GM12878 (cell line): ENCODE measurements at regions not wholly inside any gene's neighbourhood (a gene's known extent, or its start where the extent isn't known, plus 50 kb on each side); places are given as distances from the start of the nearest gene placed in this dataset.

ENCODE experiments used
- ATAC-seq: fragments of 200-7000 bp; cut with Tn5 transposase; 3 replicates; pipeline ENCODE4 v1.9.1; 2020; ENCODE audit warnings: mild to moderate bottlenecking, moderate library complexity
- BruUV-seq: library from RNA; stranded (reverse); fragments of 400-500 nt; replicated peaks from 2 replicates; lab custom pipeline; 2021; lab: Mats Ljungman, UMichigan
- CTCF ChIA-PET: fragments of 300-600 bp; sonication (Branson Sonifier 250); formaldehyde crosslinking; extraction: SDS; loops from one replicate; lab custom pipeline; 2021; ENCODE audit warnings: inconsistent platforms; lab: Yijun Ruan, JAX
- POLR2A ChIA-PET: fragments of 350-600 bp; formaldehyde crosslinking; extraction: SDS; loops from one replicate; lab custom pipeline; 2021; ENCODE audit warnings: inconsistent platforms; lab: Charles Lee
- RAD21 ChIA-PET: fragments of 300-600 bp; sonication (Branson Sonifier 250); formaldehyde crosslinking; loops from one replicate; lab custom pipeline; 2023; ENCODE audit warnings: antibody characterized with exemption; ENCODE audit not compliant: unreplicated experiment; lab: Charles Lee
- SMC1A ChIA-PET: fragments of 300-600 bp; sonication (Branson Sonifier 250); formaldehyde crosslinking; loops from one replicate; lab custom pipeline; 2023; ENCODE audit not compliant: unreplicated experiment, uncharacterized antibody; lab: Charles Lee
- DNase-seq: peaks from one replicate; pipeline ENCODE4 v3.0.0-alpha.2; 2011; ENCODE audit warnings: low read depth, low spot score
- FAIRE-seq: peaks from 3 replicates; lab custom pipeline; 2011; peaks lifted over from hg19 to GRCh38; lab: Jason Lieb, UNC
- H2AFZ ChIP-seq: 2 replicates; pipeline ENCODE4 v1.6.0; 2011; ENCODE audit warnings: low read depth, low read length, control low read depth; ENCODE audit not compliant: control insufficient read depth
- H3K27ac ChIP-seq: 2 replicates; pipeline ENCODE4 v1.5.1; 2011; ENCODE audit warnings: control low read depth; ENCODE audit not compliant: control insufficient read depth, insufficient read depth
- H3K27me3 ChIP-seq, 2 experiments: replicated peaks in 1 of 2; 2 replicates each; pipeline versions ENCODE4 v1.6.0 to v1.6.1; 2011; ENCODE audit warnings: low read length in 1 of 2; ENCODE audit not compliant: control insufficient read depth in 2 of 2, insufficient read depth in 2 of 2
- H3K36me3 ChIP-seq, 2 experiments: 2 replicates each; pipeline ENCODE4 v1.5.1; 2011; ENCODE audit warnings: low read length in 1 of 2; ENCODE audit not compliant: control insufficient read depth in 2 of 2, insufficient read depth in 2 of 2
- H3K4me1 ChIP-seq: 2 replicates; pipeline ENCODE4 v1.6.1; 2011; ENCODE audit warnings: mild to moderate bottlenecking, low read length, moderate library complexity, mixed read lengths; ENCODE audit not compliant: control insufficient read depth, insufficient read depth
- H3K4me2 ChIP-seq: 2 replicates; pipeline ENCODE4 v1.6.0; 2011; ENCODE audit warnings: control low read depth; ENCODE audit not compliant: control insufficient read depth, insufficient read depth
- H3K4me3 ChIP-seq: fragments of 200-600 bp; sonication (generic); 2 replicates; pipeline ENCODE4 v1.5.1; 2016
- H3K79me2 ChIP-seq: 2 replicates; pipeline ENCODE4 v1.6.0; 2011; ENCODE audit warnings: low read length; ENCODE audit not compliant: control insufficient read depth, insufficient read depth
- H3K9ac ChIP-seq: 2 replicates; pipeline ENCODE4 v1.8.0; 2011; ENCODE audit warnings: low read length, control low read depth, mixed read lengths; ENCODE audit not compliant: control insufficient read depth, insufficient read depth
- H3K9me3 ChIP-seq: replicated peaks from 3 replicates; pipeline ENCODE4 v1.5.1; 2011; ENCODE audit warnings: mild to moderate bottlenecking, low read length; ENCODE audit not compliant: control insufficient read depth, insufficient read depth
- H4K20me1 ChIP-seq: 2 replicates; pipeline ENCODE4 v1.6.0; 2011; ENCODE audit not compliant: control insufficient read depth, insufficient read depth
- CHD4 ChIP-seq: fragments of 200-600 bp; sonication (generic); IDR thresholded peaks from 2 replicates; pipeline ENCODE4 v1.6.1; 2016; ENCODE audit warnings: mild to moderate bottlenecking
- ETV6 ChIP-seq, 2 experiments: fragments of 450-650 bp in 1 of 2; IDR thresholded peaks in 1 of 2; conservative IDR thresholded peaks in 1 of 2; 2 replicates each; pipeline ENCODE4 v1.6.1; 2014; ENCODE audit warnings: antibody characterized with exemption in 1 of 2, borderline replicate concordance in 1 of 2, low read depth in 1 of 2, mild to moderate bottlenecking in 1 of 2, moderate library complexity in 1 of 2
- FOXK2 ChIP-seq: fragments of 450-650 bp; IDR thresholded peaks from 2 replicates; pipeline ENCODE4 v1.6.1; 2017; ENCODE audit warnings: mild to moderate bottlenecking, moderate library complexity
- HCFC1 ChIP-seq: fragments of 150-350 bp; IDR thresholded peaks from 2 replicates; pipeline ENCODE4 v1.6.1; 2014; ENCODE audit warnings: low read length
- JUNB ChIP-seq: IDR thresholded peaks from 2 replicates; pipeline ENCODE4 v1.6.1; 2016; ENCODE audit warnings: antibody characterized with exemption, mild to moderate bottlenecking
- MEF2A ChIP-seq: IDR thresholded peaks from 2 replicates; pipeline ENCODE4 v1.6.1; 2011; ENCODE audit warnings: low read depth, mild to moderate bottlenecking, low read length, moderate library complexity; ENCODE audit not compliant: insufficient read depth
- SMAD1 ChIP-seq: fragments of 450-650 bp; IDR thresholded peaks from 2 replicates; pipeline ENCODE4 v1.6.1; 2018; ENCODE audit warnings: mild to moderate bottlenecking, low read depth; ENCODE audit not compliant: partially characterized antibody
- SMARCA5 ChIP-seq: fragments of 450-650 bp; IDR thresholded peaks from 2 replicates; pipeline ENCODE4 v1.6.1; 2017; ENCODE audit warnings: mild to moderate bottlenecking
- SREBF1 ChIP-seq: IDR thresholded peaks from 2 replicates; pipeline ENCODE4 v1.6.1; 2012; ENCODE audit warnings: mild to moderate bottlenecking, low read length
- SREBF2 ChIP-seq: IDR thresholded peaks from 2 replicates; pipeline ENCODE4 v1.6.1; 2012; ENCODE audit warnings: mild to moderate bottlenecking, low read length
- SRF ChIP-seq, 2 experiments: IDR thresholded peaks; 2 replicates each; pipeline ENCODE4 v1.6.1; 2011; ENCODE audit warnings: low read depth in 2 of 2, low read length in 2 of 2, mild to moderate bottlenecking in 1 of 2, moderate library complexity in 1 of 2
- STAT3 ChIP-seq: IDR thresholded peaks from 2 replicates; pipeline ENCODE4 v1.6.1; 2011; ENCODE audit warnings: low read depth, low read length, improper control_type of control experiment
- TAF1 ChIP-seq: IDR thresholded peaks from 2 replicates; pipeline ENCODE4 v1.6.1; 2011; ENCODE audit warnings: mild to moderate bottlenecking, low read depth, low read length, borderline replicate concordance
- ZBED1 ChIP-seq: IDR thresholded peaks from 2 replicates; pipeline ENCODE4 v1.6.1; 2016; ENCODE audit warnings: borderline replicate concordance
- ZNF24 ChIP-seq: fragments of 450-650 bp; IDR thresholded peaks from 2 replicates; pipeline ENCODE4 v1.6.1; 2017; ENCODE audit warnings: antibody characterized with exemption, mild to moderate bottlenecking
- ZNF622 ChIP-seq: fragments of 450-650 bp; IDR thresholded peaks from 2 replicates; pipeline ENCODE4 v1.6.1; 2017; ENCODE audit warnings: mild to moderate bottlenecking, inconsistent platforms
- ZZZ3 ChIP-seq: IDR thresholded peaks from 2 replicates; pipeline ENCODE4 v1.6.1; 2011; ENCODE audit warnings: low read depth; ENCODE audit not compliant: control insufficient read depth, insufficient read length
- WGBS: methylation state at CpG from one replicate; pipeline ENCODE4 v1.1.6; 2016; ENCODE audit warnings: low lambda C conversion rate; ENCODE audit not compliant: insufficient replicate concordance, insufficient coverage; ENCODE audit errors: missing lambda C conversion rate; 5-methylcytosine and 5-hydroxymethylcytosine counted together
- in situ Hi-C: fragments of 300-500 bp; cut with MboI; formaldehyde crosslinking; loops from 9 replicates; pipeline ENCODE4 v1.14.3; 2018; ENCODE audit warnings: mixed read lengths
- intact Hi-C: fragments of 100-400 bp; cut with micrococcal nuclease; formaldehyde crosslinking; loops from one replicate; pipeline ENCODE4 v1.14.2; 2022; ENCODE audit not compliant: unreplicated experiment
- TF ChIP-seq, protein P1 (sequence below): fragments of 450-650 bp; IDR thresholded peaks from 2 replicates; pipeline ENCODE4 v1.6.1; 2017; ENCODE audit warnings: low read depth, mild to moderate bottlenecking, moderate library complexity
- TF ChIP-seq, protein P2 (sequence below), 3 experiments: IDR thresholded peaks in 2 of 3; conservative IDR thresholded peaks in 1 of 3; 2 replicates each; pipeline ENCODE4 v1.5.1; 2011; ENCODE audit warnings: low read depth in 3 of 3, low read length in 3 of 3, mild to moderate bottlenecking in 3 of 3, control low read depth in 2 of 3, moderate library complexity in 2 of 3, inconsistent platforms in 1 of 3, mixed read lengths in 1 of 3; ENCODE audit not compliant: control insufficient read depth in 2 of 3, insufficient read depth in 1 of 3; ENCODE audit errors: extremely low read depth in 1 of 3

DNA sequence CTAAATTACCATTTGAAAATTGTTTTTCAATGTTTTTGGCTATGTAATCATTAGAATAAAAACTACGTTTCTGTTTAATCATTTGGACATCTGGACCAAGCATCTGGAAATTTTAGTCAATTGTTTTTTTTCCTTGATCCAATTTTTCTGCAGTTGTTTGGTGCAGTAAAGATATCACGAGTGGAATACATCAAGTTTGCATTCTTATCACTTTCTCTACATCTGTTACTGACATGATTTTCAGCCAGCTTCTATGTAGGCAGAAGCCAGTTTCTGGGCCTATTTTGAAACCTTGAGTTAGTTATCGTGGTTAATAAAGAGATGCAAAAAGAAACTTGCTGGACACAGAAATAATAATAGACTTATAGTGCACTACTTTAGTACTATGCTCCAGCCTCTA, 277.9 kb upstream of the ADAMTS5 start (continued):
- TF ChIP-seq, protein P1, sequence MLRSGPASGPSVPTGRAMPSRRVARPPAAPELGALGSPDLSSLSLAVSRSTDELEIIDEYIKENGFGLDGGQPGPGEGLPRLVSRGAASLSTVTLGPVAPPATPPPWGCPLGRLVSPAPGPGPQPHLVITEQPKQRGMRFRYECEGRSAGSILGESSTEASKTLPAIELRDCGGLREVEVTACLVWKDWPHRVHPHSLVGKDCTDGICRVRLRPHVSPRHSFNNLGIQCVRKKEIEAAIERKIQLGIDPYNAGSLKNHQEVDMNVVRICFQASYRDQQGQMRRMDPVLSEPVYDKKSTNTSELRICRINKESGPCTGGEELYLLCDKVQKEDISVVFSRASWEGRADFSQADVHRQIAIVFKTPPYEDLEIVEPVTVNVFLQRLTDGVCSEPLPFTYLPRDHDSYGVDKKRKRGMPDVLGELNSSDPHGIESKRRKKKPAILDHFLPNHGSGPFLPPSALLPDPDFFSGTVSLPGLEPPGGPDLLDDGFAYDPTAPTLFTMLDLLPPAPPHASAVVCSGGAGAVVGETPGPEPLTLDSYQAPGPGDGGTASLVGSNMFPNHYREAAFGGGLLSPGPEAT = no peak
- TF ChIP-seq ETV6 (conservative IDR thresholded peaks at IDR 0.05 in 1 of 2, IDR thresholded peaks at IDR 0.05 in 1 of 2; ENCODE audit: borderline replicate concordance in 1 of 2, low read depth in 1 of 2) = no peak

DNA sequence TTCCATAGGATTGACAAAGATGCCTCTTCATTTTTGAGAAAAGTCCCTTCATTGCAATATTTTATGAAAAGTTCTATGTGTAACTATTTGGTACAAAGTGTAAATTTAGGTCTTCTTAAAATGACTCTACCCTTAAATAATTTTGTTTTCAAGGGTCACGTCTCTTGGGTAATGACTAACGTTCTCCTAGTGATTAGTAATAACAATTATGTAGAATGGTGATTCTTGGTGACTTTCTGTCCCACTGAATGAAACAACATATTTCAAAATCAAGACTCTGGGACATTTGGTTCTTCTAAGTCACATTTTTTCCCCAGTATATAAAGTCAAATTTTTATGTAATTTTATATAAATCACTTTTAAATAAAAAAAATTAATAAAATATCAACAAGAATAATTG, 277.5 kb upstream of the ADAMTS5 start:
- ChIA-PET RAD21 (no interaction called here), POLR2A (no interaction called here), CTCF (no interaction called here), SMC1A (no interaction called here)
- ATAC-seq (no peak), DNase-seq (no peak), FAIRE-seq (no peak)
- H3K36me3 ChIP-seq = no peaks in the 10 kb centered on the region
- no peak overlapping the region for H3K27ac ChIP-seq
- no peaks in the 10 kb centered on the region for H3K27me3 ChIP-seq
- in situ Hi-C loops = no loop called here
- TF ChIP-seq ZNF622 = no peak
- no peak for TF ChIP-seq CHD4
- no peak for TF ChIP-seq ZZZ3
- no peak for TF ChIP-seq FOXK2
- no peak for TF ChIP-seq ZNF24
- no peak for TF ChIP-seq SMARCA5
- TF ChIP-seq SRF (IDR thresholded peaks at IDR 0.05; ENCODE audit: low read depth in 2 of 2, low read length in 2 of 2) = no peak
- TF ChIP-seq JUNB = no peak
- no peak for TF ChIP-seq SREBF2
- TF ChIP-seq, protein P2, sequence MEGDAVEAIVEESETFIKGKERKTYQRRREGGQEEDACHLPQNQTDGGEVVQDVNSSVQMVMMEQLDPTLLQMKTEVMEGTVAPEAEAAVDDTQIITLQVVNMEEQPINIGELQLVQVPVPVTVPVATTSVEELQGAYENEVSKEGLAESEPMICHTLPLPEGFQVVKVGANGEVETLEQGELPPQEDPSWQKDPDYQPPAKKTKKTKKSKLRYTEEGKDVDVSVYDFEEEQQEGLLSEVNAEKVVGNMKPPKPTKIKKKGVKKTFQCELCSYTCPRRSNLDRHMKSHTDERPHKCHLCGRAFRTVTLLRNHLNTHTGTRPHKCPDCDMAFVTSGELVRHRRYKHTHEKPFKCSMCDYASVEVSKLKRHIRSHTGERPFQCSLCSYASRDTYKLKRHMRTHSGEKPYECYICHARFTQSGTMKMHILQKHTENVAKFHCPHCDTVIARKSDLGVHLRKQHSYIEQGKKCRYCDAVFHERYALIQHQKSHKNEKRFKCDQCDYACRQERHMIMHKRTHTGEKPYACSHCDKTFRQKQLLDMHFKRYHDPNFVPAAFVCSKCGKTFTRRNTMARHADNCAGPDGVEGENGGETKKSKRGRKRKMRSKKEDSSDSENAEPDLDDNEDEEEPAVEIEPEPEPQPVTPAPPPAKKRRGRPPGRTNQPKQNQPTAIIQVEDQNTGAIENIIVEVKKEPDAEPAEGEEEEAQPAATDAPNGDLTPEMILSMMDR (IDR thresholded peaks at IDR 0.05 in 2 of 3, conservative IDR thresholded peaks at IDR 0.05 in 1 of 3; ENCODE audit: control insufficient read depth in 2 of 3, extremely low read depth in 1 of 3, insufficient read depth in 1 of 3, low read depth in 3 of 3, low read length in 3 of 3) = no peak
- TF ChIP-seq SMAD1 = no peak
- TF ChIP-seq SREBF1 = no peak
- TF ChIP-seq STAT3 = no peak
- TF ChIP-seq MEF2A = no peak
- no peak for TF ChIP-seq HCFC1
- TF ChIP-seq TAF1 = no peak
- TF ChIP-seq ZBED1 = no peak
- H3K9ac ChIP-seq = no peak overlapping the region
- no peaks in the 10 kb centered on the region; the same call in 2 of the 3 replicates for H3K9me3 ChIP-seq
- 0% methylated on average over 2 of the region's 2 CpGs for WGBS
- H3K79me2 ChIP-seq = no peaks in the 10 kb centered on the region
- H3K4me3 ChIP-seq = no peak overlapping the region
- no peaks in the 10 kb centered on the region for H4K20me1 ChIP-seq
- no peak overlapping the region for H2AFZ ChIP-seq
- intact Hi-C loops = no loop called here
- H3K4me1 ChIP-seq = no peaks in the 10 kb centered on the region
- no peak overlapping the region for H3K4me2 ChIP-seq
- BruUV-seq = no TSS peak
